DMS153 treated with DMSO at 0.1 percent for 48 hours (cell line): ENCODE measurements at regions not wholly inside any gene's neighbourhood (a gene's known extent, or its start where the extent isn't known, plus 50 kb on each side); places are given as distances from the start of the nearest gene placed in this dataset.

Source experiments
- DNase-seq: peaks from one replicate; lab custom pipeline; 2025; ENCODE audit not compliant: unreplicated experiment; lab: John Stamatoyannopoulos, UW

DNA sequence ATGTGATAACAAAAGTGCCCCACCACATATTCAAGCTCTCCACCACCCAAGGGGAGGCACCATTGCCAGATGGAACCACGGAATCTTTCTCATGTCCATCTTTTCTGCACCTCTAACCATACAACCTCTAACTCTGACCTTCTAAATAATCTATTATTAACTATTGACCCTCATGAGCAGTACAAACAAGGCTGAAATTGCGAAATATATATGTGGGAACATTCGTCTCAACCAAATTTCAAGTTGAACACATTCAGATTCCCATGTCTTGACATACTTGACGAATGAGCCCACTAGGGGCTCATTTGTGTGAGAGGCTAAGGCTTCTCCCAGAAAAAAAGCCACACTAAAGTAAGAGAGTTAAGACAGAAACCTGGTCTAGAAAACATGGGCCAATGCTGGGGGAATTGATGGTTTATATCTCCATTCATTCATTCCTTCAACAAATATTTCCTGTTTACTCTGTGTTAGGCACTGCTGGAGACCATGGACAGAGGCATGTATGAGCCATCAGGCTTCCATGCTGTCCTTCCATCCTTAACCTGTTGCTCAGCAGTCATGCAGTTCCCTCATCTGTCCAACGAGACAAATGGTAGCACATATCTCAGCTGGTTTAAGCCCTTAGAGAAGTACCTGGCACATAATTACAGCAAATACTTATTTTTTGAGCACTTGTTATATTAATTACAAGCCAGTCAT is 130.4 kb downstream of the ESM1 start:
- no peak for DNase-seq

DNA sequence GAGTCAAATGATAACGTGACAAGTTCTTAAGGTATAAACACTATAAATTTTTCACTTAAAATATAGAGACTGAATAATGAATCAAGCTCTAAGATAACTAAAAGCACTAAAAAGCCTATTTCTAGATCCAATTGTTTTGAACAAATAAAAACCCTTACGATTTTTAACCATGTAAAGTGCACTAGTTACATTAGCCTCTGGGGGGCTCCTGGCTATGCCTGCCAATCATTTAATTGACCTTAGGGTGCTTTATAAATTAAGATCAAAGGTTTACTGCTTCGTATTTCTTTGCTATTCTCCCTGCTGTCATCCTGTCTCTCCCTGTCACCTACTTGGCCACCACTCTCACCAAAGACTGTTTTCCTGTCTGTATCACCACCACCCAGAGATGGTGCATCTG is 133.4 kb downstream of the ESM1 start:
- DNase-seq, result no peak

DNA sequence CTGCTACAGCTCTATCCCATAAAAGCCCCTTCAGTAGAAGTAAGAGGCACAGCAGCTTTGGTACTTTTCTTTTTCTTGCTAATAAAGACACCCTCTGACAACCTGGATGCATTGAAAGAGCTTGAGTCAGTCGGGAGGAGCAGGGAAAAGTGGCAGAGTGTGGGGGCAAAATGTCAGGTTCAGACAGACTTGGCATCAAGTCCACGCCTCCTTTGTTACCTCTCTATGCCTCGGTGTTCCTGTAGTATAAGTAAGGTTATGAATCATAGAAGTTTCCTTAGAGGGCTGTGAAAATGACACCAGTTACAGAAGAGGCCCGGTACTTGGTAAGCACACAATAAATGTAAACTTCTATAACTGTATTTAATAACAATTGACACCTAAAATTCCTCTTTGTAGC is 133.9 kb downstream of the ESM1 start:
- DNase-seq, result no peak

DNA sequence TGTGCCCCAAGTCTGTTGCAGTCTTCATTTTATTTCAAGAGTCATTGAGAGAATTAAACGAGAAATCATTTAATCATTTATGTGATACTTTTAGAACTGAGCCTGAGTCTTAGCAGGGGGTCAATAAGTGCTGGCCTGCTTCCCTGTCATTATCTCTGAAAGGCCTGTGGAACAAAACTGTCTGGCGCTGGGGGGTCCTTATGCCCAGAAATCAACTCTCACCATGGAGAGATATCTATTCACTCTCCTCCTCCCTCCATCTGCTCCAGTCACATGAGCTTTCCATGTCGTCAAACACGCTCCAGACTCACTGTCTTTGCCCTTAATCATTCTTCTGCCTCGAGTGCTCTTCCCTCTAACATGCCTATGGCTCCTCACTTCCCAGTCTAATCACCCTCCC is 136.8 kb downstream of the ESM1 start:
- no peak for DNase-seq

DNA sequence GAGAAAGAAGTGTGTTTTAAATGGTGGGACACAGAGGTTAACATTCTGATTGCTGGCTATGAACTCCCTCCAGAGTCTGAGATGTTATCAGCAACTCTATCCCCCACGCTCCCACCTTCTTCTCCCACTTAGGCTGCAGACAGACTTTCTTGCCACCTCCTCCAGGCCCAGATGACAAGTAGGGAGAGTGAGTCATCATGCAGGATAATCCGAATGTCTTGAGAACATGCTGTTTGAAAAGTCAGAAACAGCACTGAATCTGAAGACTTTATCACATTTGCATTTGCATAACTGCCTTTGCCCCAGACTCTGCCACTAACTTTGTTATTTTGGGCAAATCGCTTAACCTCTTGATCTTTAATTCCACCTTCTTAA is 139.8 kb downstream of the ESM1 start:
- no peak for DNase-seq

DNA sequence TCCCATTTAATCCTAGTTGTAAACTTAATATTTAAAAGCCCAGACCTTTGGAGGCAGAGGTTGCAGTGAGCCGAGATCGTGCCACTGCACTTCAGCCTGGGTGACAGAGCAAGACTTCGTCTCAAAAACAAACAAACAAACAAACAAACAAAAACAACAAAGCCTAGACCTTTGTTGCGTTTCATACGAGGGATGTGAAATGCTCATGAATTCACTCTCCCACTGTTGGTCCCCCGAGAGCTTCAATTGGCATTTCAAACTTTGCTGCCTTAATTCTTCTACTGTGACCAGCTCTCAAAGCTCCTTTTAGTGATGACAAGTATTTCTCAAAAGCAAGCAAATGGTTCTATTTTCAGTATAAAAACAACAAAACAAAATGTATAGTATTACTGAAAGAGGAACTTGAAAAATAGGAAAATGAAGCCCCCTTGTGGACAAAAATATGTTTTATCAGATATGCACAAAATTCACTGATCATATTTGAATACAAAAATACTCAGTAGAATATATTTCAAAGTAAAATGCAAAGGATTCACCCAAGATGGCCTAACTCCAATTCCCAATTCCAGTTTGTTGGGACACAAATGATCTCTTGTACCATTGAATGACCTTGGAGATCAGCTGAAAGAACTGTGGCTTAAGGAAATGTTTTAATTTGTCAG is 140.4 kb downstream of the ESM1 start:
- no peak for DNase-seq

DNA sequence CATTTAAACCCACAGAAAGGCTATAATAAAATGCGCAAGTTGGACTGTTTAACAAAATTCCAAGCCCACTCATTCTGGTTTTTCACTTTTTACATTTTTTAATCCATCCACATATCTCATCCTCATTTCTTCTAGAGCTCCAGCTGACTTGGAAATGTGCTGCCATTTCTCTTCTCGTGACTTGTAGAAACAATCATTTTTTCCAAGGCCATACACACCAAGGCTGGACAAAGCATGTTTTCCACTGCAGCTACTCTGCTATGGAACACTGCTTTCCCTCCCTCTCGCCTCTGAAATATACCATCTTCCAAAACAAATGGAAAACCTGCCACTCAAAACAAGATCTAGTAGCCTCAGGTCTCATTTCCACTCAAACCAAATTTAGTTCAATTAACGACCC is 141.1 kb downstream of the ESM1 start:
- no peak for DNase-seq

DNA sequence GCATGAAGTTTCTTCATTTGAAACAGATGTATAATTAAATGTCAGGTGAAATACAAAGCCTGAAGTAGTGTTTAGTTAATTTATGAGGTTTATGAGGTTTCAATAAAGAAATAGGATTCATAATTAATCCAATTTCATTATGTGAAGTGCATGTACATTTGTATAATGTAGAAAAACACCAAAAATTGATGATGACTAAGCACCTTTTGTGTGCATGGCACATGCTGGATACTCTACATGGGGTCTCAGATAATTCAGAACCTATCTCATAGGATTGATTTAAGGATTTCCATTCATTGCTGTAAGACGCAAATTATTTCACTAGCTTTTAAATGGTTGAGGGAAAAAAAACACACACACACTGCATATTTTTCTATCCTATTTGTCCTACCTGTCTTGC is 143.9 kb downstream of the ESM1 start:
- no peak for DNase-seq

DNA sequence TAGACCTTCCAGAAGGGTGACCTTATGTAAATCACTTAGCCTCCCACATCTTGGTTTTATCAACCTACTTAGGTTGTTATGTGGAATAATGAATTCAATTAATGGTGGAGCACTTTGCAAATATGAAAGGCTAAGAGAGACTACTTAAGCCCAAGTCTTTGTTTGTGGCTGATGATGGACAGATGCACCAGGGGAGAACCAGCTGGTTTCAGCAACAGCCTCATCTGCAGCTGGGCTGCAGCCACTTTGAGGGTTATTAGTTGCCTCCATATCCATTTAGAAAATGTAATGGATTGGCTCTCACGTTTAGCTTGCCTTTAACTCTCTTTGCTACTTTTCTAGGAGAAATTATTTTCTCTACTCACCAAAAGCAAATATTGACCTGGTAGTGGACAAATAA is 146.6 kb downstream of the ESM1 start:
- DNase-seq, result no peak

DNA sequence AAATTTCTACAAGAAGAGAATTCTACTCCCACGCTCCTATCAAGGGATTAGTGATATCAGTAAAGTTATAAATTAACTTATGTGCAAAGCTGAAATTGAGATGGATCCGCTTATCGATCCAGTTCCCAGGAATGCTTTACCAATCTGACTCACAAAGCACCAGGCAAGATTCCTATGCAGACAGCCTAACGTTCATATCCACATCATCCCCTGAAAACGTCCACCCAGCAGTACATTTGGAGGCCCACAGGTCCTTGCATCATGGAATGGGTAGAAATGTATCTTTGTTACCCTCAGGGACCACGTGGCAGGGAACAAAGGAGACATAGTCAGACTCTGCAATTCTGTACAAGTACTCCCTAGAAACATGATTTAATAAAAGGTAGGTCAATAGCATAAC is 147.4 kb downstream of the ESM1 start:
- DNase-seq, result no peak

DNA sequence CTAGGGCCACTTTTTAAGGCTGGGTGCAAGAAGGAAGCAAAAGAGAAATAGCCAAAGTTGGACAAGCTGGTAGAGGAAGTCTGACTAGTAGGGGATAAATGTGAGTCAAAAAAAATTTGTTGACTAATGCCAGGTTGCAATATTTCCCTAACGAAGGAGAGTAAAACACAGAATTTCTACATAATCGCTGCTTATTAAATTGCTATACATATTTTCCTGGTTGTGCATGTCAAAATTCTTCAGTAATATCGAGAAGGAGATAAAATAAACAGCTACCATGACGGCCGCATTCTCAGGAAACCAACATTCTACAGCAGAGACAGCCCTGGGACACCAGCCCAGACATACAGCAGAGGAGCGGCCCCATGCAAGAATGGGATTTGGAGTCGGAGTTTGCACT is 148.3 kb downstream of the ESM1 start:
- no peak for DNase-seq

DNA sequence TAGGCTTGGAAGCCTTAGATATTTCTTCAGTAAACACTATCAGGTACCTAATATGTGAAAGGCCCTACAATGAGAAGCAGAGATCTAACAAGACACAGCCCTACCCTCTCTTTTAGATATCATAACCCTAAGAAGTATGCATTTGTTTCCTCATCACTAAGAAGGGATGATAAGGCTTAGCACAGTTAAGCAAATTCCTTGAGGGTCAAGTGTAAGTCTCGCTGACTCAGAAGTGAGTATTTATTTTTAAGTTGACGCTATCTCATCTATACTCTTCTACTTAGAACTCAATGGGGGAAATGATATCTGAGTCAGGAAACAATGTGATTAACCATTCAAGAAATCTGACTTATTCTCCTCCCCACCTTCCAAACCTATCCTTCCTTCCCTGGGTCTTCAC is 149.7 kb downstream of the ESM1 start:
- no peak for DNase-seq

DNA sequence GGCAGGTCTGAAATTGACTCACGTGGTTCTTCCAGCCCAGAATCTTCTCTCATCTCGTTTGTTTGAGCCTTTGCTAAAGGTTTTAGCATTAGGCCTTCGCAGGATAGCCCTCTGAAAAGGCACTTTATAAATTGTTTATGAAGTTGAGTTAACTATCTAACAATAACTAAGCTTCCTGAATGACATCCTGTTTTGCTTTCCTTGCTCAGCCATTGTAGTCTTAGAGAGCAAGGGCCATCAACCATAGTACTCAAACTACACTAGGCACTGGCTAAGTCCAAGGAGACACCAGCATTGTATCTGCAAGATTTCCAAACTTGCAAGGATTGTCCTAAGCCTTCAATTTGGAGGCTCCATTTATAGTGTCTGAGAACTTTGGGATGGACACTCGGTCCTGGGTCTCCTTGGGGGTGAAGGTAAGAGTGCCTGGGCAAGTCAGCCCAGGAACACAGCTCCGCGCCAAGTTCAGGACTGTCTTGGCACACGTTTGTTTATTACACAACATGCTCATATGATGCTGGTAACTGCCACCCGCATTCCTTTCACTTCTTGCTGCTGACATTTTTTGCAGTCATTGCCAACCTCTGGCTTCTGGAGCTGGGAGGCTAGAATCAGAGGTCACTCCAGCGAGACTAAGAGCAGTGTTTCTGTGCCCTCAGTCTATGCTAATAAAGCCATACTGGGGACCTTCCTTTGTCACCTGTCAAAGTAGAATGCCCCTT is 151.1 kb downstream of the ESM1 start:
- no peak for DNase-seq

DNA sequence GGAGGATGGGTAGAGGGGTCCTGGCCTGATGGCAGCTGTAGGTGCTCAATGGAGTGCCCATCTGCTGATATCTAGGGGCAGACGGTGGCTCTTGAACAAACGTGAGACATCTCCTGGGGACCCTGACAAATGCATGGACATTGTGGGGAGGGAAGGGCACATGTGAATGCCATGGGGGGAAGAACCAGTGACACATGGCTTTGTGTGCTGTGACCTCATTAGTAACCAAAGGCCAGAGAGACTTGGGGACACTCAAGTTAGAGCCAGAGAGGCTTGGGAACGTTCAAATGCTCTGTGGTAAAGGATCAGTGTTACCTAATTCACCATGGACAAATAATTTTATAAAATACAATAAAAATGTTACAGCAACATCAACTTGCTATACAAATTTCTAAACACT is 151.8 kb downstream of the ESM1 start:
- DNase-seq, result no peak

DNA sequence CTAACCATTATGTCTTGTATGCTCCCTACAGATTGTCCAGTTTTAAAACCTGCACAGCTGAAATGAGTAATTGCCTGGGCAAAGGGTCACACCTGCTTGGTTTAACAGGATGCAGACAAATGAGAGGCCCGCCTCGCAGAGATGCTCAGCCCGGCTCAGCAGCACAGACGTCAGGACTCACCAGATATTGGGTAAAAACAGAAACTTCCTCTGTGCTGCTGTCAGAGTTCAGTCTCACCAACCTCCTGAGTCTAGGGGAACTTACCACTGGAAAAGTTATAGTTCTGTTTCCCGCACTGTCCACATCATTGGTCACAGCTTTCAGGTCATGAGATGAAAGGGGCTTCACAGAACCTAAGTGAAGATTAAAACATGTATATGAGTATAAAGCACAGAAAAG is 152.5 kb downstream of the ESM1 start:
- no peak for DNase-seq

DNA sequence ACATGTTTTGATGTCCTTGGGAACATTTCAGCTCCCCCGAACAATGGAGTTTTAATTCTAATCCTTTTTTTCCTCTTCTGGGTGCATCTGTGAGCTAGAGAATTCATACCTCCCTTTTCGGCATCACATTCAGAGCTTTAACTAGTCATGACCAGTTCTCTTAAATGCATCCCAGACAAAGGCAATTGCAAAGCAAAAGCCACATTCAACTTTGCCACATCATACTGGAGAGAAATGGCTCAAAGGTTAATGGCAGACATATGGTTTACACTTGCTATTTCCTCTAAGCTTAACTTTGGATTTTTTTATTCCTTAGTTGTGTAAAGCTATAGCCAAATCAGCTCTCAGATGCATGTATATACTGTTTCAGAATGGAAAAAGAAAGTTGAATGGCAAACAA is 153.3 kb downstream of the ESM1 start:
- DNase-seq, result no peak

DNA sequence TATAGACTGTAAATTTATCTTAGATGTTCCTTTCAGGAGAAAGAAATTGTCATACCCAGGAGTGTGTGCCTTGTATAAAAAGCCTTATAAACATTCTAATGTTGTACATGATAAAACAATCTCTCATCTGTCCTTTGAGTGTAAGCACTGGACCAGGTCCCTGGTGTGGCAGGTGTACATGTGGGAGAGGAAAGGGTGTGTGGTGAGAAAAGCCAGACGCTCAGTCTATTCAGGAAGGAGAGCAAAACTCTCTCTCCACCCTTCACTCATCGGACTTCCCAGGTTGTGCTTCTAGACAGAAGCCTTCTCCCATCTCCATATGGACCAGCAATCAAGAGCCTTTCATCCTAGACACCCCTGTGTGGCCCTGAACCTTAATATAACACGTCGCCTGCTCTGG is 154.2 kb downstream of the ESM1 start:
- no peak for DNase-seq

DNA sequence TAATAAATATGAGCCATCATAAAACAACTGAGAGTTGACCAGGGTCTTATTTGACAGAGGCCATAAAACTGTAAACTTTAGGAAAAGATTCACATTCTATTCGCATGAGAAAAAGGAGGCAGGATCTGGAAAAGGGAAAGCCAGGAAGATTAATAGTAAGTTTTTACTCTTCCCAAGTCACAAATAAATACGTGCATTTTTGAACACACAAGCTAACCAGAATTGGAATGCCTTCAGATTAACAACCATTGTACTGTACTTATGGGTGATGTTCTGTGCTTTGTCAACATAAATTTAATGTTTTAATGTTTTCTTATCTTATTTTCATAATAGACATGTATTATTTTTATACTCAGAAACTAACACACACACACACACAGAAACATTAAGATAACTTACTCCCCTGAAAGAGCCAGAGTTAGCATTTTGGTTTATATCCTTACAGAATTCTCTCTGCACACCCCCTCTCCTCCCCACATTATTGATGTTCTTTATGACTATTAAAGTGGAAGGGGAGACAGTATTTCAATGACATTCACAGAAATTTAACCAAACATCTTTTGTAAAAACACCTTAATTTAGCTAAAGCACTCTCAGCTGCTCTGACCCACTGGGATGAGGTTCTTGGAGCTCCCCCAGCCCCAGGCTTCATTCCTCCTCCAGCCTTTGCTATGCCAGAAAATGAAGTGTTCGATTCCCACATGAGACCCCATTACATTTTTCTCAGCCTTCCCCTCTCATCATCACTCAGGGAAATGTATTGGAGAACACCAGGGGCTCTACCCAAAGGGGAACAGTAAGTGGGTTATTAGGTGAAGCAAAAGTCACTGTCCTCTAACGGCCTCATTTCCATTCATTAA is 155.5 kb downstream of the ESM1 start:
- no peak for DNase-seq

DNA sequence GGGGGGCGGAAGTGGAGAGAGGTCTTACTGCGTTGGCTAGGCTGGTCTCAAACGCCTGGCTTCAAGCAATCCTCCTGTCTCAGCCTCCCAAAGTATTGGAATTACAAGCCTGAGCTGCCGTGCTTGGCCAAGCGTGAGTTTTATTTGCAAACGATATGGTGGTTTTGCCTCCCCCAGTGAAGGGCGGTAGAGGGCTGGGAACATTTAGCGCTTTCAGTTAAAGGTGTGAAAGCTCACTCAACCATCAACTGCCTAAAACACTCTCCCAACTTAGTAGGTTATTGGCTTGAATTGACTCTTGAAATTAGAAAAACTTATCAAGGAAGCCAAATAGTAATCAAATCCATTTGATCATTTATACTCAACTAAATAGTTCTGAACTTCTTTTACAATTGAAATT is 156.3 kb downstream of the ESM1 start:
- no peak for DNase-seq

DNA sequence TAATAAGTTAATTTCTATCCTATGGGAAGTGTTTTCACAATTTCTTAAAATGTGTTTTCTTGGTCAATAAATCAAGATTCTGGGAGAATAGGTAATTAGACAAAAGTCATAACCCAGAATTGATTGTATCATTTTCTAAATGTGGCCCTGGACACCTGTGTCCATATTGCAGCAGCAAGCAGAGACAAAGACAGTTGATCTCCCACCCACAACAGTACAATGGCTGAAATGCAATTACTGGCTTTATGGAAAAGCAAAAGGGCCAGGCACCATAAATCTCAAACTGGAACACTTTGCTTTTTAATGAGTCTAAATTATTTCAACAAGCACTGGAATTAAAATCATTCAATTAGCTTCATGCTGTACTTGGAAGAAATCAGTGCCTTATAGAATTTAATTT is 157.2 kb downstream of the ESM1 start:
- no peak for DNase-seq

DNA sequence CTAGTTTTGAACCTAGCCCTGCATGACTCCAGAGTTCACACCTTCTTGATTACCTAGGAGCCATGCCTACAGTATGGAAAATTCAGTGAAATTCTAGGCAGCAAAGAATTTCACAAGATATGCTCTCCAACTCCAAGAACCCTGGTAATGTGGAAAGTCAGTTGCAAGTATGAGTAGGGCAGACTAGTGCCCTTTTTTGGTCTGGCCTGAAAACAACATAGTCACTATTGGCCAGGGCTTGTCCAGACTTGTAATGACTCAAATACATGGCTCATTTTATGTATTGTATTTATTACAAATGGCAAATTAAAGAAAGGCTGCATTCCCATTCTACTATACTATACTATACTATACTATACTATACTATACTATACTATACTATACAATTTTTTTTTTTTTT is 160.4 kb downstream of the ESM1 start:
- no peak for DNase-seq

DNA sequence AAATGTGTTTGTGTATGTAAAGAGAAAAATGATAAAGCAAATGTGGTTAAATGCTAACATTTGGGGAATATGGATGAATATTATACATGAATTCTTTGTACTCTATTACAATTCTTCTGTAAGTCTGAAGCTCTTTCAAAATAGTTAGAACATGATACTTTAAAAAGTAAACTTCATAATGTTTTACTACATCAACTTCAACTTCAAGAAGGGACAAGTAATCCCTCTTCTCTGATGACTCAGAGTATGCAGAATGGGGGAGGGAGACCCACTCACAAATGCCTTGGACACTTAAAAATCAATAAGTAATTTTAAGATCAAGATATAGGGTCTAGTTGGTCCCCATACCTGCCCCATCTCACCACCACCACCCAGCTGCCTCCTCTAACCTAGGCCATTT is 162.4 kb downstream of the ESM1 start:
- DNase-seq, result no peak
